SKM-1 (cell line): ENCODE measurements at regions not wholly inside any gene's neighbourhood (a gene's known extent, or its start where the extent isn't known, plus 50 kb on each side); places are given as distances from the start of the nearest gene placed in this dataset.
"Not testable (repeated sequence)": the region's sequence is repeated elsewhere in the genome, so short reads cannot be mapped to it uniquely, and the experiment has no call there.

Source experiments
- DNase-seq: peaks from one replicate; lab custom pipeline; 2025; ENCODE audit not compliant: unreplicated experiment; lab: John Stamatoyannopoulos, UW

DNA sequence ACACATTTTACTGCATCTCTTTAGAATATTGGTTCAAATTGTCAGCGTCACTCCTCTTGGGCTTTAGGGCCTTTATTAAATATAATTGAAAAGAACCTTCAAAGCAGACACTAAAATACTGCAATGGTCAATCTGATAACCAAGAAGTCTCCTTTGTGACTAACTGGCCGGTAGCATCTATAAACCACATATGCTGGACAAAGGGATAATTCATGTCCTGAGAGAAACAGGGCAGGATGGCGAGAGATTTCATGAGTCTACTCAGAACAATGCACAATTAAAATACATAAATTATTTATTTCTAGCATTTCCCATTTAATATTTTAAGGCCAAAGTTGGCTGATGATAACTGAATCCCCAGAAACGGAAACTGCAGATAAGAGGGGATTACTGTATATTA lies 1083.4 kb upstream of the CDH18 start:
- DNase-seq: no peak

- DNase-seq: no peak
Observed at GRCh38 chr5:21070858-21071257, 1082.9 kb upstream of the CDH18 start.

DNA sequence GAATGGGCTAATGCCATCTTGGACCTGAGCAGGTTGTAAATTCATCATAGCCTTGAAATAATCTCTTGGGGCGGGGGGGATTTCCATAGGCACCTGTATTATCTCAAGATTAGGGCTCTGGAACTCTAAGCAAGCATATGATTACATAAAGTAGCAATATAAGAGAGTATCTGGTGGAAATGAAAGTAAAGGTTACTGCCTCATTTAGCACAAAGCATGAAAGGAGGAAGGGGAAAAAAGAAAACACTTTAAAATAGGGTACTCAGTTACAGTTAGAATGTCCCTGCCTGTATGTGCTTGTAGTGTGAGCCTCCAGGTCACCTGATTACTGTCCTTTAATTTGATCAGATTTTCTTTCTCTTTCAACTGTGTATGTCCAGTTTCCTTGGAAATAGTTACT lies 1079.7 kb upstream of the CDH18 start:
- no peak for DNase-seq

- no peak for DNase-seq
Observed at GRCh38 chr5:21063146-21063545, 1075.1 kb upstream of the CDH18 start.

DNA sequence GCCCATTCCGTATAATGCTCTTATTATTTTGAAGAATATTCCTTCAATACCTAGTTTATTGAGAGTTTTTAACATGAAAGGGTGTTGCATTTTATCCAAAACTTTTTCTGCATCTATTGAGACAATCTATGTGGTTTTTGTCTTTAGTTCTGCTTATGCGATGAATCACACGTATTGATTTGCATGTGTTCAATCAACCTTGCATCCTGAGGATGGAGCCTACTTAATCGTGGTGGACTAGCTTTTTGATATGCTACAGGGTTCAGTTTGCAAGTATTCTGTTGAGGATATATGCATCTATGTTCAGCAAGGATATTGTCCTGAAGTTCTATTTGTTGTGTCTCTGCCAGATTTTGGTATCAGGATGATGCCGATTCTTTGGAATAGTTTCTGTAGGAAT lies 1070.3 kb upstream of the CDH18 start:
- no peak for DNase-seq

DNA sequence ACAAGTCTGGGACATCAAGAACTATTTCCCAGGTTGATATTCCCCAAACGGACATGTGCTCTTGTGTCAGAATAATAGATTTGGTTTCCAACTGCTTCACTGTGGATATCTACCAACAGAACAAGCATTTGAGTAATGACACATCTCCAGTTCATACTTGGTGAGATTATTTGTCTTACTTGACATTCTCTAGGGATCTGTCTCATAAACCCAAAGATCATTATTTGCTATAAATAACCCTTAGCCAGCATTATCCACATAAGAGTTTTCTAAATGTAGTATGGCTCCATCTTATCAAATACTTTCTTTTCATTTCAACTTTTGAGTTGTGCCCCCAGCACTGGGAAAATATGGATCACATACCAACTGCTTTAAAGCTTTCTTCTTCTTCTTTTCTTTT lies 1063.9 kb upstream of the CDH18 start:
- DNase-seq: no peak

DNA sequence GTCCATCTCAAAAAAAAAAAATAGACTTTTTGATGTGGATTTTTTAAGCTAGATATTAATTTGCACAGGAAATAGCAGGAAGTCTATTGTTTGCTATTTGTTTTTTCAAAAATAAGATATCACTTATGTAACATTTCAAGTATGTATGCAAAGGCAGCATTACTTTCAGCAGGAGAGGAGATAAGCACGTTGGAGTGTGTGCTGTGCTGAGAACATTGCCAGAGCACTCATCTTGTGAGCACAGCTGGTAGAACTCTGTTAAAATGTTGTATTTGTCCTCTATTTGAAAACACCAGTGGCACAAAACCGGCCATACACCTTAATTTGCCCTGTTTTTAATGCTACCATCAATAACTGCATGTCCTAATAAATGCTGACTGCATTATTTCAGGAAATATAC lies 1061.9 kb upstream of the CDH18 start:
- DNase-seq: no peak

GRCh38 chr5:21030981-21031380 lies 1043.0 kb upstream of the CDH18 start:
- no peak for DNase-seq

- DNase-seq: no peak
Observed at GRCh38 chr5:21024966-21025365, 1037.0 kb upstream of the CDH18 start.

- DNase-seq: no peak
Observed at GRCh38 chr5:21013237-21013636, 1025.2 kb upstream of the CDH18 start.

- DNase-seq: no peak
Observed at GRCh38 chr5:21007781-21008180, 1019.8 kb upstream of the CDH18 start.

DNA sequence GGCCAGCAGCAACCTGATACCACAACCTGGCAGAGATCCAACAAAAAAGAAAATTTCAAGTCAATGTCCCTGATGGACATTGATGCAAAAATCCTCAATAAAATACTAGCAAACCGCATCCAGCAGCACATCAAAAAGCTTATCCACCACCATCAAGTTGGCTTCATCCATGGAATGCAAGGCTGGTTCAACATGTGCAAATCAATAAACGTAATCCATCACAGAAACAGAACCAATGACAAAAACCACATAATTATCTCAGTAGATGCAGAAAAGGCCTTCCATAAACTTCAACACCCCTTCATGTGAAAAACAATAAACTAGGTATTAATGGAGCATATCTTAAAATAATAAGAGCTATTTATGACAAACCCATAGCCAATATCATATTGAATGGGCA lies 1000.9 kb upstream of the CDH18 start:
- DNase-seq: not testable (repeated sequence)

DNA sequence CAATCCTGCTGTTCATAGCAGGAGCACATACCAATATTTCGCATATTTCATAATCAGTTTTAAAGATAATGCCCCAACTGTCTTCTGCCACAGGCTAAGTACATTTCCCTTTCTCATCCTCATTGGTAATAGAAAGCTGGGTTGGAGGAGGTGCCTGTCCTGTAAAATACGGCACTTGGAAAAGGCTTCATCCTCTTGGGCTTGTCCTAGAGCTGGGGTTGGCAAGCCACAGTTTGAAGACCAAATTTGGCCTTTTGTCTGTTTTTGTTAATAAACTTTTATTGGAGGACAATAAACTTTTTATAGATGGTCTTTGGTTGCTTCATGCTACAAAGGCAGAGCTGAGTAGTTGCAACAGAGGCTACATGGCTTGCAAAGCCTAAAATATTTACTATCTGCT lies 997.8 kb upstream of the CDH18 start:
- DNase-seq: no peak

DNA sequence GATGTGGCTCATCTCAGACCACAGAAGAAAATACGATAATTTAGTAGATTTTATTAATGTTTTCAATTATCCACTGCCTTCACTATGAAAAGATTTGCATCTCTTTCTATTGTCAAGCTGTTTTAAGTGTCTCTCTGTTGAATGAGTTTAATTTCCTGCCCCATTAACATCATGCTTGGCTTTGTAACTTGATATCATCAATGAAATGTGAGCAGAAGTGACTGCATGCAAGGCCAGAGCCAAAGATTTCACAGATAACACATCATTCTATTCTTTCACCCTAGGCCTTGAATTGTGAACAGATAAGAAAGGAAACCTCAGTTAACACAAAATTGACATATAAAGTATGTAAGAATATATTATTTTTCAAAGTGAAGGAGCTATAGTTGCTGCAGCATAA lies 986.4 kb upstream of the CDH18 start:
- no peak for DNase-seq

DNA sequence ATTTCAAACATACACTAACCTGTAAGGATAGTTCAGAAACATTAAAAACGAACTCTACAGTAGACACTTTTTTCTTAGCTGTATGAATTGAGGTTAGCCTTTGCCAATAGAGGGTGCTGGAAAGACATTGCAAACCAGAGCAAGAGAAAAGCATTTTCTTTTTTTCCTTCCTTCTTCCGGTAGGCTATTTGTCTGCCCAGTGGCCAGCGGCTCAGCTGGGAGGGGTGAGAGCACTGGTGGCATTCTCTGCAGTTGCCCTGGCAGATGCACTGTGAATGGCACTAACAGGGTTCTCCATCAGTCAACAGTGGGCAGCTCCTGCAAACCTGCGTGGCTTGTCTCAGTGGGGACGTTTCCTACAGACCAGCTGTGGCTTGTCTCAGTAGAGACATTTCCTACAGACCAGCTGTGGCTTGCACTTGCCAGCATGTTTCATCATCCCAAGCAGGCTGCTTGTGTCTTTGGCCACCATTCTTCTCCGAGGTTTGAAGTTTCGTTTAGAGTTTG lies 984.5 kb upstream of the CDH18 start:
- DNase-seq: no peak

DNA sequence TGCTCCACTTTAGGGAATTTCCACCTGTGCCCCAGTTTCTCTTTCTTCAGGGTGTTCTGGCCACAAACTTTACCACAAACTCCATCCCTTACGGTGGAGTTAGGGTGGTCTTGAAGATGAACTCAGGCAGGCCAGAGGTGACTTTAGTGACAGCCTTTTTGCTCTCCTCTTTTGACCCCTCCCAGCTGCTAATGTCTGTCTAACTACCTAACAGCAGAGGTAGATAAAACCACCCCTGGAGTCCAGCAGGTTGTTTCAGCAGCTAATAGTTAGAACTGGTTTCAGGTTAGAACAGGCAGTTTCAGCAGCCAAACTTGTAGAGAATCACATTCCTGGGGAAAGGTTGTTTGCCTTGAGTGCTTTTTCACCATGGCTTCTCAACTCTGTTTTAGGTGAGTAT lies 971.3 kb upstream of the CDH18 start:
- DNase-seq: no peak

DNA sequence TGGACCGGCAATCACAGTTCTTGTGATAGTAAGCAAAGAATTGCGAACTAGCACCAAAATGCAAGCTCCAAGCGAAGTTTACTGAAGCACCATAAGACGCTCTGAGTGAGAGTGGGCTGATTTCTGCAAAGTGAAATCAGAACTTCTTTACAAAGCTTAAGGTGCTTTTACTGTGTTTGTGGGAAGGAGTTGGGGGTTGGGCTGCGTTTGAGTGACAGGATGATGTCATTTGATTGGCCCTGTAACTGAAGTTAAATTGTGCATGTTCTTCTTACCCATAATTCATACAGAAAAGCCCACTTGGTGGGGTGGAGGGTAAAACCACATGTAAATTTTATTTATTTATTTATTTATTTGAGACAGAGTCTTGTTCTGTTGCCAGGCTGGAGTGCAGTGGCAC lies 970.6 kb upstream of the CDH18 start:
- no peak for DNase-seq

- no peak for DNase-seq
Observed at GRCh38 chr5:20956134-20956533, 968.1 kb upstream of the CDH18 start.

GRCh38 chr5:20949636-20950035 lies 961.6 kb upstream of the CDH18 start:
- no peak for DNase-seq

- DNase-seq: not testable (repeated sequence)
Observed at GRCh38 chr5:20943183-20943971, 955.4 kb upstream of the CDH18 start.

GRCh38 chr5:20942603-20943002 lies 954.6 kb upstream of the CDH18 start:
- DNase-seq: not testable (repeated sequence)

GRCh38 chr5:20940786-20941185 lies 952.8 kb upstream of the CDH18 start:
- DNase-seq: not testable (repeated sequence)

- DNase-seq: not testable (repeated sequence)
Observed at GRCh38 chr5:20890936-20891335, 902.9 kb upstream of the CDH18 start.
